H9 (cell line): ENCODE measurements at regions not wholly inside any gene's neighbourhood (a gene's known extent, or its start where the extent isn't known, plus 50 kb on each side); places are given as distances from the start of the nearest gene placed in this dataset.

Source experiments
- DNase-seq: peaks from one replicate; pipeline ENCODE4 v3.0.0-alpha.2; 2017
- H2AFZ ChIP-seq: one replicate; pipeline ENCODE4 v1.6.1; 2013; ENCODE audit warnings: mild to moderate bottlenecking, low read length, control low read depth, moderate library complexity
- H2AK5ac ChIP-seq: 2 replicates; pipeline ENCODE4 v1.6.1; 2013; ENCODE audit warnings: low read length, control low read depth, mixed read lengths; ENCODE audit not compliant: insufficient read length
- H2BK120ac ChIP-seq: one replicate; pipeline ENCODE4 v1.6.1; 2013; ENCODE audit warnings: low read depth, mild to moderate bottlenecking, low read length, control low read depth, inconsistent platforms; ENCODE audit not compliant: poor library complexity, severe bottlenecking
- H2BK12ac ChIP-seq: 2 replicates; pipeline ENCODE4 v1.6.1; 2013; ENCODE audit warnings: low read length, control low read depth, mixed read lengths, low read depth; ENCODE audit not compliant: insufficient read length
- H2BK15ac ChIP-seq: 2 replicates; pipeline ENCODE4 v1.6.1; 2013; ENCODE audit warnings: low read depth, low read length, control low read depth
- H2BK20ac ChIP-seq: one replicate; pipeline ENCODE4 v1.6.1; 2013; ENCODE audit warnings: low read depth, mild to moderate bottlenecking, low read length, control low read depth, inconsistent platforms; ENCODE audit not compliant: poor library complexity, severe bottlenecking
- H2BK5ac ChIP-seq: 2 replicates; pipeline ENCODE4 v1.6.1; 2013; ENCODE audit warnings: low read length, control low read depth, mixed read lengths; ENCODE audit not compliant: insufficient read length
- H3K14ac ChIP-seq: 2 replicates; pipeline ENCODE4 v1.6.1; 2013; ENCODE audit warnings: low read length, control low read depth; ENCODE audit not compliant: insufficient read depth
- H3K18ac ChIP-seq: 2 replicates; pipeline ENCODE4 v1.6.1; 2013; ENCODE audit warnings: low read depth, mild to moderate bottlenecking, mixed read lengths, low read length, control low read depth; ENCODE audit not compliant: insufficient read length
- H3K23ac ChIP-seq: 2 replicates; pipeline ENCODE4 v1.6.1; 2013; ENCODE audit warnings: low read length, control low read depth, mixed read lengths, low read depth; ENCODE audit not compliant: insufficient read length
- H3K23me2 ChIP-seq: 2 replicates; pipeline ENCODE4 v1.6.1; 2013; ENCODE audit warnings: low read depth, mild to moderate bottlenecking, mixed read lengths, low read length, control low read depth; ENCODE audit not compliant: insufficient read length, poor library complexity, severe bottlenecking
- H3K27ac ChIP-seq: 2 replicates; pipeline ENCODE4 v1.5.1; 2013; ENCODE audit warnings: low read length, control low read depth, mixed read lengths, low read depth; ENCODE audit not compliant: insufficient read length
- H3K27me3 ChIP-seq: 2 replicates; pipeline ENCODE4 v1.6.1; 2013; ENCODE audit warnings: low read length, control low read depth, inconsistent platforms; ENCODE audit not compliant: insufficient read depth
- H3K4ac ChIP-seq: 2 replicates; pipeline ENCODE4 v1.6.1; 2013; ENCODE audit warnings: low read depth, mild to moderate bottlenecking, control low read depth, inconsistent platforms, low read length, moderate library complexity
- H3K4me1 ChIP-seq: 2 replicates; pipeline ENCODE4 v1.6.1; 2013; ENCODE audit warnings: low read length, control low read depth, inconsistent platforms; ENCODE audit not compliant: insufficient read depth
- H3K4me2 ChIP-seq: 2 replicates; pipeline ENCODE4 v1.6.1; 2013; ENCODE audit warnings: low read length, control low read depth, mixed read lengths; ENCODE audit not compliant: insufficient read length, insufficient read depth
- H3K56ac ChIP-seq: 2 replicates; pipeline ENCODE4 v1.6.1; 2013; ENCODE audit warnings: low read depth, mild to moderate bottlenecking, mixed read lengths, low read length, control low read depth; ENCODE audit not compliant: insufficient read length
- H3K79me1 ChIP-seq: 2 replicates; pipeline ENCODE4 v1.6.1; 2013; ENCODE audit warnings: low read depth, mild to moderate bottlenecking, moderate library complexity, low read length, control low read depth, inconsistent platforms; ENCODE audit not compliant: insufficient read depth, poor library complexity, severe bottlenecking
- H3K79me2 ChIP-seq: 2 replicates; pipeline ENCODE4 v1.6.1; 2013; ENCODE audit warnings: low read length, control low read depth, inconsistent platforms; ENCODE audit not compliant: insufficient read depth
- H3K9ac ChIP-seq: 2 replicates; pipeline ENCODE4 v1.6.1; 2013; ENCODE audit warnings: low read length, control low read depth, mixed read lengths; ENCODE audit not compliant: insufficient read length; ENCODE audit errors: extremely low read depth
- H3K9me3 ChIP-seq: one replicate; pipeline ENCODE4 v1.6.1; 2013; ENCODE audit warnings: low read depth, low read length, inconsistent platforms; ENCODE audit not compliant: control insufficient read depth
- H3T11ph ChIP-seq: one replicate; pipeline ENCODE4 v1.6.1; 2013; ENCODE audit warnings: mild to moderate bottlenecking, low read length, control low read depth, inconsistent platforms
- H4K20me1 ChIP-seq: one replicate; pipeline ENCODE4 v1.6.1; 2013; ENCODE audit not compliant: control insufficient read depth, insufficient read length, insufficient read depth
- H4K5ac ChIP-seq: 2 replicates; pipeline ENCODE4 v1.6.1; 2013; ENCODE audit warnings: low read depth, mild to moderate bottlenecking, mixed read lengths, low read length, control low read depth; ENCODE audit not compliant: insufficient read length
- H4K8ac ChIP-seq: replicated peaks from 2 replicates; pipeline ENCODE4 v1.6.1; 2013; ENCODE audit warnings: low read length, control low read depth, mixed read lengths, low read depth; ENCODE audit not compliant: insufficient read length
- H4K91ac ChIP-seq: 2 replicates; pipeline ENCODE4 v1.6.1; 2013; ENCODE audit warnings: low read depth, mild to moderate bottlenecking, moderate library complexity, mixed read lengths, low read length, control low read depth; ENCODE audit not compliant: insufficient read length
- H3K27ac Mint-ChIP-seq, 3 experiments: 2 replicates in 2 of 3; 3 replicates in 1 of 3; pipeline ENCODE4 v1.8.0; 2020 to 2021; ENCODE audit warnings: mixed read lengths in 3 of 3, mild to moderate bottlenecking in 1 of 3, moderate library complexity in 1 of 3
- H3K27me3 Mint-ChIP-seq: 2 replicates; pipeline ENCODE4 v1.8.0; 2021; ENCODE audit warnings: low read depth, mild to moderate bottlenecking, moderate library complexity, mixed read lengths
- H3K36me3 Mint-ChIP-seq, 3 experiments: 2 replicates in 2 of 3; 3 replicates in 1 of 3; pipeline ENCODE4 v1.8.0; 2020 to 2021; ENCODE audit warnings: low read depth in 3 of 3, mixed read lengths in 3 of 3; ENCODE audit not compliant: insufficient read depth in 1 of 3
- H3K4me1 Mint-ChIP-seq, 2 experiments: 2 replicates each; pipeline ENCODE4 v1.8.0; 2020; ENCODE audit warnings: mixed read lengths in 2 of 2
- H3K4me3 Mint-ChIP-seq, 2 experiments: 2 replicates in 1 of 2; 3 replicates in 1 of 2; pipeline ENCODE4 v1.8.0; 2020 to 2021; ENCODE audit warnings: mild to moderate bottlenecking in 2 of 2, mixed read lengths in 2 of 2, moderate library complexity in 1 of 2
- H3K9me3 Mint-ChIP-seq, 2 experiments: 2 replicates in 1 of 2; 3 replicates in 1 of 2; pipeline ENCODE4 v1.8.0; 2020; ENCODE audit warnings: mild to moderate bottlenecking in 2 of 2, mixed read lengths in 2 of 2, moderate library complexity in 1 of 2
- WGBS: extraction: QIAGEN DNeasy Blood & Tissue Kit; methylation state at CpG from one replicate; pipeline ENCODE4 v1.1.7; 2013; ENCODE audit warnings: missing lambda C conversion rate, low lambda C conversion rate, mixed read lengths; ENCODE audit not compliant: insufficient read length; ENCODE audit errors: extremely low coverage; 5-methylcytosine and 5-hydroxymethylcytosine counted together
- TF ChIP-seq, protein P1 (sequence below): fragments of 200-600 bp; sonication (generic); conservative IDR thresholded peaks from 3 replicates; pipeline ENCODE4 v1.8.0; 2021; ENCODE audit warnings: antibody characterized with exemption, mild to moderate bottlenecking

DNA sequence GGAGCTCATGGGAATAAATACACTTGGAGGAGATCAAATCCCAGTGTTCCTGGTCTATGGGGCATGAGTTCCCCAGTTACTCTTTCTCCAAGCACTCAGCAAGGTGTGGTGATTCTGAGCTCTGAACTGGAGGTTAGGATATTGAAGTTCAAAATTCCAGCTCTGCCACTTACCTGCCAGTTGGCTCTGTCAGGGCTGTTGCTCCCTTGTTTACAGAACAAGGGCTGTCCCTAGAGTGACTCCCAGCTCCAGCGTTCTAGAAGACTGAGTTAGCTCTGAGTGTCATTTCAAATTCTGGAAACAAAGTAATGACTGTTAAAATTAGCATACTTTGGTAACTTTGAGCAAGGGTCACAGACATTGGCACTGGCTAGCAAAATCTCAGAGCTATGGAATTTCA, 69.7 kb upstream of the ZBED5 start:
- no peak overlapping the region for H2BK15ac ChIP-seq
- no peak overlapping the region for H3T11ph ChIP-seq
- H2AK5ac ChIP-seq, result no peak overlapping the region
- TF ChIP-seq, protein P1, sequence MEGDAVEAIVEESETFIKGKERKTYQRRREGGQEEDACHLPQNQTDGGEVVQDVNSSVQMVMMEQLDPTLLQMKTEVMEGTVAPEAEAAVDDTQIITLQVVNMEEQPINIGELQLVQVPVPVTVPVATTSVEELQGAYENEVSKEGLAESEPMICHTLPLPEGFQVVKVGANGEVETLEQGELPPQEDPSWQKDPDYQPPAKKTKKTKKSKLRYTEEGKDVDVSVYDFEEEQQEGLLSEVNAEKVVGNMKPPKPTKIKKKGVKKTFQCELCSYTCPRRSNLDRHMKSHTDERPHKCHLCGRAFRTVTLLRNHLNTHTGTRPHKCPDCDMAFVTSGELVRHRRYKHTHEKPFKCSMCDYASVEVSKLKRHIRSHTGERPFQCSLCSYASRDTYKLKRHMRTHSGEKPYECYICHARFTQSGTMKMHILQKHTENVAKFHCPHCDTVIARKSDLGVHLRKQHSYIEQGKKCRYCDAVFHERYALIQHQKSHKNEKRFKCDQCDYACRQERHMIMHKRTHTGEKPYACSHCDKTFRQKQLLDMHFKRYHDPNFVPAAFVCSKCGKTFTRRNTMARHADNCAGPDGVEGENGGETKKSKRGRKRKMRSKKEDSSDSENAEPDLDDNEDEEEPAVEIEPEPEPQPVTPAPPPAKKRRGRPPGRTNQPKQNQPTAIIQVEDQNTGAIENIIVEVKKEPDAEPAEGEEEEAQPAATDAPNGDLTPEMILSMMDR, result no peak
- Mint-ChIP-seq H3K27ac (no peak overlapping the region), H3K27me3 (peaks cover 21% of the 10 kb centered on the region), H3K9me3 (no peaks in the 10 kb centered on the region; a peak in 2 of 5 replicates), H3K4me3 (no peak overlapping the region), H3K36me3 (no peaks in the 10 kb centered on the region), H3K4me1 (peaks cover 12% of the 10 kb centered on the region in 2 experiments)
- no peaks in the 10 kb centered on the region for H3K79me2 ChIP-seq
- no peak overlapping the region for H2AFZ ChIP-seq
- no peak overlapping the region for H3K18ac ChIP-seq
- H3K56ac ChIP-seq, result no peak overlapping the region
- WGBS, result no CpG with 5 or more reads among the region's 1 CpG
- H3K9ac ChIP-seq, result no peak overlapping the region
- no peak overlapping the region for H4K8ac ChIP-seq
- H3K4me2 ChIP-seq, result no peak overlapping the region
- no peak overlapping the region for H4K5ac ChIP-seq
- H3K9me3 ChIP-seq, result no peaks in the 10 kb centered on the region
- H3K27me3 ChIP-seq, result no peaks in the 10 kb centered on the region; the same call in 1 of the 2 replicates
- no peaks in the 10 kb centered on the region for H3K79me1 ChIP-seq
- H2BK120ac ChIP-seq, result no peak overlapping the region
- H3K27ac ChIP-seq, result no peak overlapping the region
- peaks cover 3% of the 10 kb centered on the region for H3K4me1 ChIP-seq
- H4K91ac ChIP-seq, result no peak overlapping the region
- no peak overlapping the region for H3K4ac ChIP-seq
- no peaks in the 10 kb centered on the region for H4K20me1 ChIP-seq
- no peak overlapping the region for H2BK20ac ChIP-seq
- H2BK12ac ChIP-seq, result no peak overlapping the region
- DNase-seq, result no peak
- H3K23me2 ChIP-seq, result peaks cover 15% of the 10 kb centered on the region
- H2BK5ac ChIP-seq, result no peak overlapping the region
- no peak overlapping the region for H3K23ac ChIP-seq
- H3K14ac ChIP-seq, result no peak overlapping the region
